HG03135 (cell line): ENCODE measurements at regions not wholly inside any gene's neighbourhood (a gene's known extent, or its start where the extent isn't known, plus 50 kb on each side); places are given as distances from the start of the nearest gene placed in this dataset.
"Not testable (repeated sequence)": the region's sequence is repeated elsewhere in the genome, so short reads cannot be mapped to it uniquely, and the experiment has no call there.

Experiments
- ATAC-seq: cut with Tn5 transposase; IDR thresholded peaks from one replicate; pipeline ENCODE4 v1.9.1; 2021; ENCODE audit warnings: mild to moderate bottlenecking, moderate library complexity; ENCODE audit not compliant: unreplicated experiment

GRCh38 chr13:76829572-76830327 is 56.5 kb downstream of the KCTD12 start:
- ATAC-seq = no peak

- no peak for ATAC-seq
These were observed 57.9 kb downstream of the KCTD12 start for GRCh38 chr13:76828316-76828741.

- no peak for ATAC-seq
These were observed 59.7 kb downstream of the KCTD12 start for GRCh38 chr13:76826527-76826926.

GRCh38 chr13:76825430-76825829 is 60.8 kb downstream of the KCTD12 start:
- ATAC-seq = no peak

- no peak for ATAC-seq
These were observed 62.2 kb downstream of the KCTD12 start for GRCh38 chr13:76823969-76824368.

GRCh38 chr13:76822698-76823267 is 63.4 kb downstream of the KCTD12 start:
- ATAC-seq = no peak

- not testable (repeated sequence) for ATAC-seq
These were observed 65.0 kb downstream of the KCTD12 start for GRCh38 chr13:76821222-76821621.

- ATAC-seq = no peak
These were observed 65.4 kb downstream of the KCTD12 start for GRCh38 chr13:76820759-76821158.

- ATAC-seq = no peak
These were observed 69.8 kb downstream of the KCTD12 start for GRCh38 chr13:76816394-76816793.

- ATAC-seq = no peak
These were observed 70.9 kb downstream of the KCTD12 start for GRCh38 chr13:76815344-76815743.

GRCh38 chr13:76813891-76814290 is 72.3 kb downstream of the KCTD12 start:
- no peak for ATAC-seq

- ATAC-seq = no peak
These were observed 73.1 kb downstream of the KCTD12 start for GRCh38 chr13:76813000-76813691.

GRCh38 chr13:76812206-76812897 is 73.9 kb downstream of the KCTD12 start:
- ATAC-seq = no peak

- ATAC-seq = no peak
These were observed 76.8 kb downstream of the KCTD12 start for GRCh38 chr13:76809389-76809788.

GRCh38 chr13:76808927-76809326 is 77.3 kb downstream of the KCTD12 start:
- ATAC-seq = no peak

GRCh38 chr13:76804801-76805200 is 81.4 kb downstream of the KCTD12 start:
- ATAC-seq = no peak

GRCh38 chr13:76803831-76804230 is 82.4 kb downstream of the KCTD12 start:
- ATAC-seq = no peak

GRCh38 chr13:76800943-76801342 is 85.3 kb downstream of the KCTD12 start:
- no peak for ATAC-seq

GRCh38 chr13:76799696-76800095 is 86.5 kb downstream of the KCTD12 start:
- no peak for ATAC-seq

GRCh38 chr13:76798037-76798436 is 88.2 kb downstream of the KCTD12 start:
- ATAC-seq = no peak

- no peak for ATAC-seq
These were observed 88.8 kb downstream of the KCTD12 start for GRCh38 chr13:76797361-76797760.
